C4-2B (cell line): ENCODE measurements at regions not wholly inside any gene's neighbourhood (a gene's known extent, or its start where the extent isn't known, plus 50 kb on each side); places are given as distances from the start of the nearest gene placed in this dataset.

Source experiments
- CTCF ChIP-seq: fragments of 450-650 bp; conservative IDR thresholded peaks from 2 replicates; pipeline ENCODE4 v1.5.1; 2017; ENCODE audit warnings: mild to moderate bottlenecking
- ZFX ChIP-seq: fragments of 450-650 bp; IDR thresholded peaks from 2 replicates; pipeline ENCODE4 v1.6.1; 2017

- TF ChIP-seq CTCF (no peak), ZFX (no peak)
Measured at GRCh38 chr4:81622028-81622427, 150.3 kb upstream of the RASGEF1B start.
